ENCODE measurements at regions not wholly inside any gene's neighbourhood (a gene's known extent, or its start where the extent isn't known, plus 50 kb on each side); places are given as distances from the start of the nearest gene placed in this dataset.
"Not testable (repeated sequence)": the region's sequence is repeated elsewhere in the genome, so short reads cannot be mapped to it uniquely, and the experiment has no call there.

GRCh38 chr4:118442115-118442837 lies 89.5 kb upstream of the PRSS12 start:
- TF ChIP-seq CTCF (IDR thresholded peaks at IDR 0.05 in 2 of 3, conservative IDR thresholded peaks at IDR 0.05 in 1 of 3; ENCODE audit: borderline replicate concordance in 1 of 3, insufficient read depth in 1 of 3, low read depth in 2 of 3, low read length in 2 of 3); CEBPB (IDR thresholded peaks at IDR 0.05; ENCODE audit: low read depth); JUND (IDR thresholded peaks at IDR 0.05); SP1 (IDR thresholded peaks at IDR 0.05; ENCODE audit: low read depth); POLR2A (IDR thresholded peaks at IDR 0.05; ENCODE audit: borderline replicate concordance, extremely low read depth, insufficient read depth, insufficient read length); EZH2 (IDR thresholded peaks at IDR 0.05); EGR1 (IDR thresholded peaks at IDR 0.05; ENCODE audit: low read depth); ZBTB33 (IDR thresholded peaks at IDR 0.05; ENCODE audit: extremely low read depth, insufficient replicate concordance, low read length); MAX (IDR thresholded peaks at IDR 0.05); RAD21 (IDR thresholded peaks at IDR 0.05; ENCODE audit: low read depth); POLR2AphosphoS5 (IDR thresholded peaks at IDR 0.05; ENCODE audit: low read depth, low read length); YY1 (IDR thresholded peaks at IDR 0.05; ENCODE audit: extremely low read depth, insufficient replicate concordance, low read depth, low read length); REST (IDR thresholded peaks at IDR 0.05; ENCODE audit: low read depth); ZNF274 (IDR thresholded peaks at IDR 0.05; ENCODE audit: low read depth, low read length): not testable (repeated sequence)
